Vagina (tissue), 2 donors: ENCODE measurements at regions not wholly inside any gene's neighbourhood (a gene's known extent, or its start where the extent isn't known, plus 50 kb on each side); places are given as distances from the start of the nearest gene placed in this dataset.

Source experiments
- DNase-seq, 2 donors: peaks; one replicate each; pipeline ENCODE4 v3.0.0-alpha.2; 2017; ENCODE audit errors: extremely low spot score in 2 of 2
- H3K27ac ChIP-seq: fragments of 200-600 bp; sonication (generic); one replicate; pipeline ENCODE4 v1.5.1; 2019
- H3K27me3 ChIP-seq: fragments of 200-600 bp; sonication (generic); one replicate; pipeline ENCODE4 v1.5.1; 2019
- H3K36me3 ChIP-seq, 2 donors: fragments of 200-600 bp; sonication (generic); one replicate each; pipeline ENCODE4 v1.5.1; 2017 to 2019
- H3K4me1 ChIP-seq: fragments of 200-600 bp; sonication (generic); one replicate; pipeline ENCODE4 v1.5.1; 2019
- H3K4me3 ChIP-seq, 2 donors: fragments of 200-600 bp; sonication (generic); 1 replicate in 1 of 2; 2 replicates in 1 of 2; pipeline ENCODE4 v1.5.1; 2016 to 2019
- H3K9me3 ChIP-seq: fragments of 200-600 bp; sonication (generic); one replicate; pipeline ENCODE4 v1.5.1; 2019
- CTCF ChIP-seq, 3 experiments: fragments of 450-650 bp in 2 of 3; fragments of 200-600 bp in 1 of 3; sonication (generic) in 1 of 3; IDR thresholded peaks; one replicate each; pipeline ENCODE4 v1.5.1; 2017 to 2019; ENCODE audit warnings: antibody characterized with exemption in 3 of 3, mild to moderate bottlenecking in 2 of 3, moderate library complexity in 2 of 3
- POLR2A ChIP-seq, 2 donors: fragments of 450-650 bp; IDR thresholded peaks; one replicate each; pipeline ENCODE4 v1.6.1; 2017; ENCODE audit warnings: antibody characterized with exemption in 2 of 2, mild to moderate bottlenecking in 2 of 2, moderate library complexity in 2 of 2
- POLR2AphosphoS5 ChIP-seq, 2 donors: sonication (generic); formaldehyde crosslinking; IDR thresholded peaks; one replicate each; pipeline ENCODE4 v1.9.0; 2017; ENCODE audit warnings: antibody characterized with exemption in 2 of 2, mild to moderate bottlenecking in 2 of 2, low read depth in 1 of 2; ENCODE audit not compliant: insufficient read depth in 1 of 2
- intact Hi-C: fragments of 100-400 bp; cut with DNase I; formaldehyde crosslinking; loops from one replicate; pipeline ENCODE4 v1.15.1; 2023

GRCh38 chr7:4513450-4513849, 168.6 kb upstream of the FOXK1 start:
- H3K36me3 ChIP-seq = no peaks in the 10 kb centered on the region
- no peaks in the 10 kb centered on the region for H3K4me1 ChIP-seq
- no peaks in the 10 kb centered on the region for H3K9me3 ChIP-seq
- intact Hi-C loops = no loop called here
- DNase-seq = no peak
- no peaks in the 10 kb centered on the region for H3K27me3 ChIP-seq
- no peak for TF ChIP-seq POLR2AphosphoS5 (IDR thresholded peaks at IDR 0.05; ENCODE audit: insufficient read depth in 1 of 2, low read depth in 1 of 2)
- no peak for TF ChIP-seq CTCF (IDR thresholded peaks at IDR 0.05)
- no peak for TF ChIP-seq POLR2A (IDR thresholded peaks at IDR 0.05)
- no peak overlapping the region for H3K27ac ChIP-seq
- no peak overlapping the region for H3K4me3 ChIP-seq

DNA sequence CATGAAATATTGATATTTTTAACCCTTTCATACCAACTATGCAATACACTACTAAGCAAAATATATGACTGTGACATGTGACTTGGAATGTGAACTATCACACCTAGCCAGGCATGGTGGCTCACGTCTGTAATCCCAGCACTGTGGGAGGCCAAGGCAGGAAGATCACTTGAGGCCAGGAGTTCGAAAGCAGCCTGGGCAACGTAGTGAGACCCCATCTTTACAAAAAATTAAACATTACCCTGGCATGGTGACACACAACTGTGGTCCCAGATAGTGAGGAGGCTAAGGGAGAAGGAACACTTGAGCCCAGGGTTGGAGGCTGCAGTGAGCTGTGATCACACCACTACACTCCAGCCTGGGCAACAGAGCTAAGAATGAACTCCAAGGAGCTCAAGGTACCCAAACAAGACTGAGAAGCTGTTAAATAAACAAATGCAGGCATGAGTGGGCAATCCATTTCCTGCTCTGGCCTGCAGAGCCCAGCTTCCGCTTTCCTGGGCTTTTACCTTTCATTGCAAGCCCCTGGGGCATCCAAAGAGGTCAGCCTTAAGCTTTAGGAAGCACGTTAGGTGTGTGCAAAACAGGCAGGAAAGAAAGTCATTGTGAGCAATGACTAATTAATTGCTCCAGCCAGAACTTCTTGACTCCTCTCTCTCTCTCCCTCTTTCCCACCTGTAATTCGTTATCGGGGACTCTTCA, 162.1 kb upstream of the FOXK1 start:
- intact Hi-C loops = no loop called here
- H3K36me3 ChIP-seq = no peaks in the 10 kb centered on the region
- no peaks in the 10 kb centered on the region for H3K9me3 ChIP-seq
- TF ChIP-seq POLR2AphosphoS5 (IDR thresholded peaks at IDR 0.05; ENCODE audit: insufficient read depth in 1 of 2, low read depth in 1 of 2) (no peak), CTCF (IDR thresholded peaks at IDR 0.05) (no peak), POLR2A (IDR thresholded peaks at IDR 0.05) (no peak)
- H3K4me1 ChIP-seq = no peaks in the 10 kb centered on the region
- no peak for DNase-seq
- H3K27ac ChIP-seq = no peak overlapping the region
- no peaks in the 10 kb centered on the region for H3K27me3 ChIP-seq
- H3K4me3 ChIP-seq = no peak overlapping the region

DNA sequence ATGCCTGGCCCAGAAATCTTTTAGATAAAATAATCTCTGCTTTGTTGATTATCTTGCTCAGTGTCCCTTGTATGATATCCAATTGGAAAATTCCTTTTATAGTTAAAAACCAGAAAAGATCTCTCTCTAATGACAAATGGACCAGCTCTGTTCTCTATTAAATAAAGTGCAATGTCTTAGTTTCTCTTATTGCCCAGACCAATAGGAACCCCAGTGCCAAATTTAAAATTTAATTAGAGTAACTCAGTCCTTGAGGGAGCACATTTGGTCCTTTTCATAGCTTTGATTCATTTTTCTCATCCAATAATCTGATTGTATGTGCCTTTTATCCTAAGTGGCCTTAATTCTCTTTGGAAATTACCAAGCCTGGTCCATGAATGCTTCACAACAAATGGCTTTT, 158.9 kb upstream of the FOXK1 start:
- no peak for TF ChIP-seq POLR2AphosphoS5 (IDR thresholded peaks at IDR 0.05; ENCODE audit: insufficient read depth in 1 of 2, low read depth in 1 of 2)
- TF ChIP-seq CTCF (IDR thresholded peaks at IDR 0.05) = no peak
- no peaks in the 10 kb centered on the region for H3K27me3 ChIP-seq

GRCh38 chr7:4523873-4524272, 158.2 kb upstream of the FOXK1 start:
- DNase-seq = no peak
- no peaks in the 10 kb centered on the region for H3K4me1 ChIP-seq
- H3K9me3 ChIP-seq = no peaks in the 10 kb centered on the region
- H3K27me3 ChIP-seq = no peaks in the 10 kb centered on the region
- intact Hi-C loops = no loop called here
- H3K4me3 ChIP-seq = no peak overlapping the region
- TF ChIP-seq POLR2AphosphoS5 (IDR thresholded peaks at IDR 0.05; ENCODE audit: insufficient read depth in 1 of 2, low read depth in 1 of 2) (no peak), CTCF (IDR thresholded peaks at IDR 0.05) (no peak), POLR2A (IDR thresholded peaks at IDR 0.05) (no peak)
- no peaks in the 10 kb centered on the region for H3K36me3 ChIP-seq
- no peak overlapping the region for H3K27ac ChIP-seq

More for the DNA sequence above, 158.9 kb upstream of the FOXK1 start:
- no peak overlapping the region for H3K4me3 ChIP-seq
- no peaks in the 10 kb centered on the region for H3K36me3 ChIP-seq
- H3K4me1 ChIP-seq = no peaks in the 10 kb centered on the region
- DNase-seq = no peak
- no peak overlapping the region for H3K27ac ChIP-seq
- H3K9me3 ChIP-seq = no peaks in the 10 kb centered on the region
- intact Hi-C loops = no loop called here

- TF ChIP-seq POLR2AphosphoS5 (IDR thresholded peaks at IDR 0.05; ENCODE audit: insufficient read depth in 1 of 2, low read depth in 1 of 2) = no peak
- TF ChIP-seq POLR2A (IDR thresholded peaks at IDR 0.05) = no peak
- no peak for TF ChIP-seq CTCF (IDR thresholded peaks at IDR 0.05)
- intact Hi-C loops = no loop called here
- Histone ChIP-seq H3K27ac (no peak overlapping the region), H3K4me1 (no peaks in the 10 kb centered on the region), H3K27me3 (no peaks in the 10 kb centered on the region), H3K9me3 (no peaks in the 10 kb centered on the region), H3K4me3 (no peak overlapping the region), H3K36me3 (no peaks in the 10 kb centered on the region)
- no peak for DNase-seq
Measured at GRCh38 chr7:4525884-4526283, 156.2 kb upstream of the FOXK1 start.
